Activated effector memory CD4-positive, alpha-beta T cell treated with anti-CD3 and anti-CD28 coated beads, Interleukin-2, amount 50 U/mL, for 16 hours (primary cell): ENCODE measurements at regions not wholly inside any gene's neighbourhood (a gene's known extent, or its start where the extent isn't known, plus 50 kb on each side); places are given as distances from the start of the nearest gene placed in this dataset.

Source experiments
- DNase-seq: peaks from one replicate; pipeline ENCODE4 v3.0.0-alpha.2; 2020

DNA sequence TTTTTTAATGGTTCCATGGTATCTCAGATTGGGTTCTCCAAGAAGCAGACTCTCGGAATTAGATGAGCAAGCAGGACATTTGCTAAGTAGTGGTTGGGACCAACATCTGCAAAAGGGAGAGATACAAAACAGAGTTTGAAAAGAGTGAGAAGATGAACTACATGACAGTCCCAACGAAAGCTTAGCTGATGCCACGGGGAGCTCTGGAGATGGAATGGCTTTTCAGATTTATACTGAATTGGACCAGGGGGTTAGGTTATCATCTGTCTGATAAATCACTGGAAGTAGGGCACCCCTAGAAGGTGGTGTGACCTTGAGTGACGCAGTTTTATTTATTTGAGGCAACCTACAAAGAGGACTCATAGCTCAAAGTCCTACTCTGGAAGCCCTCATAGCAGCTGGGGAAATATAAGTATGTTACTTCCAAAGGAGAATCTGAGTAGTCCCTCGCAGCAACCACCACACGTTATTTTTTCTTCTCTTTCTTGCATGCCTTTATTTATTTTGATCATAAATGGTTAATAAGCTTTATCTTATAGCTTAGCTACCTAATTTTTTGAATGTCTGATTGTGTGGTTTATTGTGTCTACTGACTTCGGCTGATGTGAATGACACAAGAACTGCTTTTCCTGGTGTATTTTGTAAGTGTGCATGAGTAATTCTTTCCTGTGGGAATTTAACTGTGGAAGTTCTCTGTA is 815.4 kb downstream of the SQOR start:
- no peak for DNase-seq

- no peak for DNase-seq
Measured at GRCh38 chr15:46450810-46451182, 816.0 kb downstream of the SQOR start.

DNA sequence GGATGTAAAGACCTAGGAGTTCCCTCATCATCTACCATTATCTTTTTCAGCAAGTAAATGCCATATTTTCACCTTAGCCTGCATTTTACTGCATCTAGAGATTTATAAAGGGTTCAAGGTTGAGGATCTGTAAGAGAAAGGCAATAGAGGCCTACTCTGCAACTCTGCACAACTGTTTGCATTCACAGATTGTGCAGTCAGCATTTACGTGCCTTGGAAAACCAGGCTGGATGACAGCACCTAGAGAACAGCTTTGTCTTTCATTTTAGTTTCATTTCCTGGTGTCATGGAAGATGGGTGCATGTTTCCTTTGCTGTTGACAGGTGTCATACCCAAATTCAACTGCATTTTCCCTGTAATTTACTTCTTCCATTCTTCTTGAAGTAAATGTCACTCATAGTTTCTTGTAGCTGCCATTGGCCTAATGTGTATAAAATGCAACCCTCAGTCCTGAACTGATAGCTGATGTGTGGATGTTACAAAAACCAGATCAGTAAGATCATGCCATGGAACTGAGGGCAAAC is 817.5 kb downstream of the SQOR start:
- no peak for DNase-seq

- DNase-seq, result no peak
Measured at GRCh38 chr15:46456456-46456855, 821.6 kb downstream of the SQOR start.

- DNase-seq, result no peak
Measured at GRCh38 chr15:46460431-46461094, 825.7 kb downstream of the SQOR start.

DNA sequence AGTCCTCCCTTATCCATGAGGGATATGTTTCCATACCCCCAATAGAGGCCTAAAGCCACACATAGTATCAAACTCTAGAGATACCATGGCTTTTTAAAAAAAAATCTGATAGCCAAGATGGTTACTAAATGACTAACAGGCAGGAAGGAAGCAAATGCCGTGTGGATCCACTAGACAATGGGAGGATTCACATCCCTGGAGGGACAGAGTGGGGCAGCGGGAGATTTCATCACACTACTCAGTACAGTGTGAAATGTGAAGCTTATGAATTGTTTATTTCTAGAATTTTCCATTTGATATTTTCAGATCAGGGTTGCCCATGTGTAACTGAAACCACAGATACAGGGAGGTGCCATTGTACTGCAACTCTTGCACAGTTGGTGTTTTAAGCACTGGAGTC is 826.6 kb downstream of the SQOR start:
- DNase-seq, result no peak

- DNase-seq, result no peak
Measured at GRCh38 chr15:46467041-46467440, 832.2 kb downstream of the SQOR start.

- DNase-seq, result no peak
Measured at GRCh38 chr15:46471096-46471495, 836.3 kb downstream of the SQOR start.

DNA sequence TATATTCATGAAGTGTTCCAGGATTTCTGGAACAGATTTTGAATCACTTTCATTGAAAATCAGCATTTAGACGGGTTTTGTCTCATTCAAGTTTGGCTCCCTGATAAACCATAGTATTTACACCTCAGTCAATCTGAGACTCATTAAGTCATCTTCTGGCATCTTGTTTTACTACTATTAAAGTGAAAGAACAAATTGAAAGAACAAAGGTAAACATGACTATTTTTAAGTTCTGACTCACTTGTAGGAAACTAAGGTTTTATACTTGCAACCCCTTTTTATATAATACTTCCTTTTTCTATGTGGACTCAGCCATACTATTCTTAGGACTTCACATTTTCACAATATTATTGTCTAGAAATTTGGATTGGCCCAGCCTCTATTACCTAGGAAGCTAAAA is 854.4 kb downstream of the SQOR start:
- DNase-seq, result no peak

GRCh38 chr15:46496491-46497115 is 861.8 kb downstream of the SQOR start:
- no peak for DNase-seq

DNA sequence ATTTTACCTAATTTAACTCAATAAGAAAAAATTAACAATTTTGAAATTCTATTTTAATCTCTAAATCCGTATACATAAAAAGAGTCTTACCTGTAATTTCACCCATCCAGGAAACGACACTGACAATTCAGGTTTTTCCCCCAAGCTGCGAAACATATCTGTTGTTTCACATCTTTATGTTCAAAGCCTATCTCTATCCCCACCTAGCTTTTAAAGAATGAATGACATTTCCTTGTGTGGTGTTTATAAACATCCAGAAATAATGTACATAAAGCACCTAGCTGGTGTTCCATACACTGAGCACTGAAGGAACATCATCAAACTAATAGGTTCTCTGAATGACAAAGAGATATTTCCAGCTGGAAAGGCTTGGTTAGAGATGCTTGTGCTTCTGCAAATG is 867.8 kb downstream of the SQOR start:
- DNase-seq, result no peak

- DNase-seq, result no peak
Measured at GRCh38 chr15:46518381-46518780, 883.6 kb downstream of the SQOR start.

GRCh38 chr15:46523701-46524100 is 888.9 kb downstream of the SQOR start:
- DNase-seq, result no peak

DNA sequence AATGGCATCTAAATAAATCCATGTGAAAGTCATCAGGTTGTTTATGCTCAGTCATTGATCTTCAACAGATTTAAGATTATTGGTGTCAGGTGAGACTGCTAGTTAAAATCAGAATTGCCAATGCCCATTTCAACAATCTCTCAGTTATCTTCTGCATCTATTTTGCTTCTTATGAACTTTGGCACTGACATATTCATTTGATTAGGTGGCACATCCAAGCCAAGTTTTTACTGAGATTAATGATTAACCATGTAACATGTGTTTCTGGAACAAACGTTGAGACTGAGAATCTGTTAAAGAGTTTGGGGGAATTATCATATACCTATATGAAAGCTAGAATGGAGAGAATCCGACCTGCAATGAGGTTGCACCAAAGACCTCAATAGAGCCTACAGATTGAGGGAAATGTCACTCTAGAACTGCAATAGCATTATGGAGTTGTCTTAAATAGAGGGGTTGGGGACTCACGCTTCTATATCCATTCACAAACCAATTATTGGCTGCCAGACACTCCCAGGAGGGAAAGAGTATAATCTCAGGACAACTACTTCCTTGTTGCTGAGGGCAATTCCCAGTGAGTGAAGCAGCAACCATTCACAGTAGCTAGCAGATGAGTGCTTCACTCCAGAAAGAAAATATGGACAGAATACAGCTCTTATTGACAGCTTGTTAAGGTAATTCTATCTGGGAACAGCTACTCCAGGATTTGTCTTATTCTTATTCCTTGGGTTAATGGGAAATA is 891.3 kb downstream of the SQOR start:
- no peak for DNase-seq

- no peak for DNase-seq
Measured at GRCh38 chr15:46526726-46527110, 891.9 kb downstream of the SQOR start.

- DNase-seq, result no peak
Measured at GRCh38 chr15:46543626-46544025, 908.8 kb downstream of the SQOR start.

DNA sequence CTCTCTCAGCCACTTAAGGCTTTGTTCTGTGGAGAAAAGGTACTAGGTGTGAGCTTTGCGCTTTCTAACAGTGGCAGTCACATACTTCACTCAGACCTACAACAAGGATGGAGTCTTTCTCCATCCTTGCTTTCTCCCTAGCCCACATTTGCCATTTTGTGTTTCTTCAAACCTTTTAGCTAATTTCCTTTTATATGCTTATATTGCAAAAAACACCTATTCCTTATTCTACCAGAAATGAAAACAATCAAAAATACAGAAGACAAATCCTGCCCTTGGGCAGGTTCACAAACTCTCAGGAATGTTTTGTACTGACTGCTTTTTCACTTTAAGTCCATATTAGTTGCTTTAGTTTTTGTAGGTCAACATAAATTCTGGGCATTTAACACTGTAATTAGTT is 914.2 kb downstream of the SQOR start:
- DNase-seq, result no peak

GRCh38 chr15:46552316-46552715 is 917.5 kb downstream of the SQOR start:
- no peak for DNase-seq

- DNase-seq, result no peak
Measured at GRCh38 chr15:46555547-46555946, 920.7 kb downstream of the SQOR start.

GRCh38 chr15:46556010-46556409 is 921.2 kb downstream of the SQOR start:
- no peak for DNase-seq

DNA sequence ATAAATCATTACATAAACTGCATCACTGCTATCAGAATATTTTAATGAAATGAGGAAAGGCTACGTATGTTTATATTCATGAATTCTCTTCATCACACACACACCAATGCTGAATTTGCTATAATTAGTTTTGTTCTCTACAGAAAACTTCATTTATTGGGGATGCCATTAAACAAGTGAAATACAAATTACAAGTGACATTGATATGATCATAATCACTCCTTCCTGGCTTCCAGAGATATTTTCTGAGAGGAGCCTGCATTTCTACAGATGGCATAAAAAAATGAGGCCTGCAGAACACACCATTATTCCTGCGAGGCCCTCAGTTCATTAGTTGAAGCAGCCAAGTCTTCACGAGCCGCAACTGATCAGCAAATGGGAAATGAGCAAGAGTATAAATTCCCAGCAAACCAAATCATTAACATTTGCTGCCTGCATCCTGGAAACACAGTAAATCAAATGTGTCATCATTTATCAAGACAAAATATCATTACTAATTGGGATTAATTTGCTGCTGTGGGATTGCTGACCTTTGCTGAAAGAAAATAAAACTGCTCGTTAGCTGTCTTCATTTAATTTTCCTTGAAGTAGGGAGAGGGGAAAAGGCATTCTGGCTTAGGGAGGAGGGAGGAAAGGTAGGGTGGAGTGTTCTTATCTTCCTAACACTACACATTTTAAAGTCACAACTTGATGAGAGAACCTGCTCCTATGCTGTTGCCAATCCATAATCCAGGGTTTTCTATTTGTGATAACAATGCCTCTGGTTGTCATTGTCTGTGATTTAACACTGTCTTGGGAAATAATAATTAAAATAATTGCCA is 921.9 kb downstream of the SQOR start:
- DNase-seq, result no peak

- no peak for DNase-seq
Measured at GRCh38 chr15:46567968-46568367, 933.1 kb downstream of the SQOR start.

DNA sequence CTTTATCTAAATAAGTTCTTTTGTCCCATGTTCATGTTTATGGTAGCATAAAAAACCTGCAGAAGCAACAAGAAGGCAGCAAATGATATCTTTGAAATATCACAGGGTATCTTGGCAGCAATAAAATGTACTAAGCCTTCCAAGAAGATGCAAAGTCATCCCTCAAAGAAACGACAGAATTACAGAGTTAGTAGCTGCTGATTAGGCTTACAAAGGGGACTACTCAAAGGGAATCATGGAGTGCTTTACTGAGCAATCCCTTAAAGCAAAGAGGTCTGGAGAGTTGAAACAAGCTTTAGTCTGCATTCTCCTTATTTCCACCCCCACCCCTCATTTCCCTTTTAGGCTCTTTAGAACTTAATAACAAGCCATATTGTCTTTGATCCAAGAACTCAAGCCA is 935.0 kb downstream of the SQOR start:
- no peak for DNase-seq
